Sigmoid colon (tissue), 6 donors: ENCODE measurements at regions not wholly inside any gene's neighbourhood (a gene's known extent, or its start where the extent isn't known, plus 50 kb on each side); places are given as distances from the start of the nearest gene placed in this dataset.

Experiments
- DNase-seq: peaks from one replicate; pipeline ENCODE4 v3.0.0-alpha.2; 2019
- H3K27ac ChIP-seq, 4 donors: fragments of 200-600 bp; sonication (generic); one replicate each; pipeline ENCODE4 v1.5.1; 2016 to 2019; ENCODE audit warnings: mild to moderate bottlenecking in 1 of 4
- H3K27me3 ChIP-seq, 3 donors: fragments of 200-600 bp; sonication (generic); one replicate each; pipeline ENCODE4 v1.5.1; 2019; ENCODE audit warnings: mild to moderate bottlenecking in 1 of 3
- H3K36me3 ChIP-seq, 4 donors: fragments of 200-600 bp; sonication (generic); one replicate each; pipeline ENCODE4 v1.5.1; 2016 to 2019
- H3K4me1 ChIP-seq, 4 donors: fragments of 200-600 bp; sonication (generic); one replicate each; pipeline ENCODE4 v1.5.1; 2017 to 2019
- H3K4me3 ChIP-seq, 4 donors: fragments of 200-600 bp; sonication (generic); one replicate each; pipeline ENCODE4 v1.5.1; 2017 to 2019; ENCODE audit warnings: mild to moderate bottlenecking in 2 of 4, moderate library complexity in 1 of 4
- H3K9me3 ChIP-seq, 4 donors: fragments of 200-600 bp in 3 of 4; sonication (generic) in 3 of 4; one replicate each; pipeline versions ENCODE4 v1.5.1 to v1.6.1; 2013 to 2019
- CTCF ChIP-seq, 4 experiments: fragments of 450-650 bp in 3 of 4; fragments of 200-600 bp in 1 of 4; IDR thresholded peaks; one replicate each; pipeline ENCODE4 v1.5.1; 2016 to 2019; ENCODE audit warnings: antibody characterized with exemption in 4 of 4, mild to moderate bottlenecking in 3 of 4, moderate library complexity in 2 of 4
- EP300 ChIP-seq, 4 donors: sonication (generic); formaldehyde crosslinking; IDR thresholded peaks; one replicate each; pipeline ENCODE4 v1.6.1; 2017; ENCODE audit warnings: antibody characterized with exemption in 4 of 4
- POLR2A ChIP-seq, 2 donors: fragments of 450-650 bp; IDR thresholded peaks; one replicate each; pipeline ENCODE4 v1.6.1; 2016; ENCODE audit warnings: antibody characterized with exemption in 2 of 2, mild to moderate bottlenecking in 2 of 2, moderate library complexity in 2 of 2
- POLR2AphosphoS5 ChIP-seq, 4 donors: sonication (generic); formaldehyde crosslinking; IDR thresholded peaks; one replicate each; pipeline ENCODE4 v1.6.1; 2017; ENCODE audit warnings: antibody characterized with exemption in 4 of 4
- WGBS, 2 donors: extraction: QIAGEN DNeasy Blood & Tissue Kit; methylation state at CpG; one replicate each; pipeline ENCODE4 v1.1.7; 2013; 5-methylcytosine and 5-hydroxymethylcytosine counted together
- intact Hi-C: fragments of 100-400 bp; cut with DNase I; formaldehyde crosslinking; loops from one replicate; pipeline ENCODE4 v1.15.1; 2023
- donor health status: healthy with polysubstance abuse.
- donor health status: healthy.

GRCh38 chr3:153835540-153835939, 285.6 kb upstream of the ARHGEF26 start:
- no peaks in the 10 kb centered on the region for H3K9me3 ChIP-seq
- intact Hi-C loops: no loop called here
- DNase-seq: no peak
- no peaks in the 10 kb centered on the region for H3K36me3 ChIP-seq
- H3K27ac ChIP-seq: no peak overlapping the region
- H3K27me3 ChIP-seq: no peaks in the 10 kb centered on the region
- no peak for TF ChIP-seq EP300 (IDR thresholded peaks at IDR 0.05)
- no peak for TF ChIP-seq POLR2A (IDR thresholded peaks at IDR 0.05)
- no peak for TF ChIP-seq CTCF (IDR thresholded peaks at IDR 0.05)
- no peak for TF ChIP-seq POLR2AphosphoS5 (IDR thresholded peaks at IDR 0.05)
- no peak overlapping the region for H3K4me3 ChIP-seq
- no peaks in the 10 kb centered on the region for H3K4me1 ChIP-seq
- WGBS, 2 donors: 76 to 80% methylated on average over 3 of the region's 3 CpGs

- 92 to 100% methylated on average over 1 of the region's 1 CpG for WGBS, 2 donors
- TF ChIP-seq CTCF (IDR thresholded peaks at IDR 0.05): no peak
- no peak for TF ChIP-seq POLR2A (IDR thresholded peaks at IDR 0.05)
- no peak for TF ChIP-seq EP300 (IDR thresholded peaks at IDR 0.05)
- TF ChIP-seq POLR2AphosphoS5 (IDR thresholded peaks at IDR 0.05): no peak
- H3K9me3 ChIP-seq: no peaks in the 10 kb centered on the region
- no peak for DNase-seq
- H3K27ac ChIP-seq: no peak overlapping the region
- no peaks in the 10 kb centered on the region for H3K36me3 ChIP-seq
- H3K4me1 ChIP-seq: no peaks in the 10 kb centered on the region
- H3K4me3 ChIP-seq: no peak overlapping the region
- no peaks in the 10 kb centered on the region for H3K27me3 ChIP-seq
- intact Hi-C loops: no loop called here
These were observed 280.7 kb upstream of the ARHGEF26 start for GRCh38 chr3:153840487-153840886.

GRCh38 chr3:153843994-153844393, 277.2 kb upstream of the ARHGEF26 start:
- no peak for DNase-seq
- intact Hi-C loops: no loop called here
- Histone ChIP-seq H3K4me3 (no peak overlapping the region), H3K27me3 (no peaks in the 10 kb centered on the region), H3K27ac (no peak overlapping the region), H3K4me1 (no peaks in the 10 kb centered on the region), H3K9me3 (no peaks in the 10 kb centered on the region), H3K36me3 (no peaks in the 10 kb centered on the region)
- TF ChIP-seq POLR2A (IDR thresholded peaks at IDR 0.05): no peak
- no peak for TF ChIP-seq EP300 (IDR thresholded peaks at IDR 0.05)
- TF ChIP-seq CTCF (IDR thresholded peaks at IDR 0.05): no peak
- TF ChIP-seq POLR2AphosphoS5 (IDR thresholded peaks at IDR 0.05): no peak

GRCh38 chr3:153845311-153845710, 275.9 kb upstream of the ARHGEF26 start:
- 89 to 93% methylated on average over 4 of the region's 4 CpGs for WGBS, 2 donors
- TF ChIP-seq POLR2AphosphoS5 (IDR thresholded peaks at IDR 0.05) (no peak), POLR2A (IDR thresholded peaks at IDR 0.05) (no peak), EP300 (IDR thresholded peaks at IDR 0.05) (no peak), CTCF (IDR thresholded peaks at IDR 0.05) (no peak)

GRCh38 chr3:153848702-153849101, 272.5 kb upstream of the ARHGEF26 start:
- no peaks in the 10 kb centered on the region for H3K27me3 ChIP-seq
- H3K4me3 ChIP-seq: no peak overlapping the region
- no peak for TF ChIP-seq EP300 (IDR thresholded peaks at IDR 0.05)
- TF ChIP-seq CTCF (IDR thresholded peaks at IDR 0.05): no peak
- TF ChIP-seq POLR2A (IDR thresholded peaks at IDR 0.05): no peak
- no peak for TF ChIP-seq POLR2AphosphoS5 (IDR thresholded peaks at IDR 0.05)
- 21 to 56% methylated on average over 3 of the region's 3 CpGs for WGBS, 2 donors
- intact Hi-C loops: no loop called here
- DNase-seq: no peak
- H3K27ac ChIP-seq: no peak overlapping the region
- H3K9me3 ChIP-seq: no peaks in the 10 kb centered on the region
- H3K4me1 ChIP-seq: no peaks in the 10 kb centered on the region
- H3K36me3 ChIP-seq: no peaks in the 10 kb centered on the region

More at GRCh38 chr3:153845311-153845710, 275.9 kb upstream of the ARHGEF26 start:
- Histone ChIP-seq H3K27ac (no peak overlapping the region), H3K27me3 (no peaks in the 10 kb centered on the region), H3K4me1 (no peaks in the 10 kb centered on the region), H3K4me3 (no peak overlapping the region), H3K9me3 (no peaks in the 10 kb centered on the region), H3K36me3 (no peaks in the 10 kb centered on the region)
- intact Hi-C loops: no loop called here
- DNase-seq: no peak
